Upper lobe of left lung (tissue), 6 donors: ENCODE measurements at regions not wholly inside any gene's neighbourhood (a gene's known extent, or its start where the extent isn't known, plus 50 kb on each side); places are given as distances from the start of the nearest gene placed in this dataset.

Experiments used
- ATAC-seq, 2 donors: fragments of 200-7000 bp; cut with Tn5 transposase; one replicate each; pipeline ENCODE4 v1.9.1; 2022; ENCODE audit warnings: mild to moderate bottlenecking in 2 of 2, moderate library complexity in 2 of 2; ENCODE audit not compliant: low FRiP score in 2 of 2
- DNase-seq, 2 donors: peaks; one replicate each; pipeline ENCODE4 v3.0.0-alpha.2; 2019 to 2020
- H3K27ac ChIP-seq, 4 donors: fragments of 200-600 bp; sonication (generic); one replicate each; pipeline ENCODE4 v1.5.1; 2016 to 2019
- H3K27me3 ChIP-seq, 4 donors: fragments of 200-600 bp; sonication (generic); one replicate each; pipeline ENCODE4 v1.5.1; 2017 to 2019
- H3K36me3 ChIP-seq, 4 donors: fragments of 200-600 bp; sonication (generic); one replicate each; pipeline ENCODE4 v1.5.1; 2016 to 2019
- H3K4me1 ChIP-seq, 4 donors: fragments of 200-600 bp; sonication (generic); one replicate each; pipeline ENCODE4 v1.5.1; 2018 to 2019
- H3K4me3 ChIP-seq, 4 donors: fragments of 200-600 bp; sonication (generic); one replicate each; pipeline ENCODE4 v1.5.1; 2017 to 2019; ENCODE audit warnings: mild to moderate bottlenecking in 2 of 4, moderate library complexity in 1 of 4
- H3K9me3 ChIP-seq, 4 donors: fragments of 200-600 bp; sonication (generic); one replicate each; pipeline ENCODE4 v1.5.1; 2018 to 2019
- EP300 ChIP-seq, 4 donors: sonication (generic); formaldehyde crosslinking; IDR thresholded peaks; one replicate each; pipeline ENCODE4 v1.5.1; 2017; ENCODE audit warnings: antibody characterized with exemption in 4 of 4, control low read depth in 2 of 4
- POLR2A ChIP-seq, 4 donors: fragments of 450-650 bp; IDR thresholded peaks; one replicate each; pipeline ENCODE4 v1.5.1; 2016 to 2017; ENCODE audit warnings: antibody characterized with exemption in 4 of 4, mild to moderate bottlenecking in 2 of 4
- POLR2AphosphoS5 ChIP-seq, 2 donors: sonication (generic); formaldehyde crosslinking; IDR thresholded peaks; one replicate each; pipeline ENCODE4 v1.5.1; 2017; ENCODE audit warnings: antibody characterized with exemption in 2 of 2
- WGBS, 2 donors: methylation state at CpG; one replicate each; pipeline ENCODE4 v1.1.5; 2017 to 2018; 5-methylcytosine and 5-hydroxymethylcytosine counted together
- TF ChIP-seq, protein P1 (sequence below), 6 experiments: fragments of 450-650 bp in 4 of 6; fragments of 200-600 bp in 2 of 6; sonication (generic) in 2 of 6; IDR thresholded peaks; one replicate each; pipeline ENCODE4 v1.5.1; 2016 to 2019; ENCODE audit warnings: antibody characterized with exemption in 6 of 6
- donor health status: DM: no; HTN: no; CAD: no; lungs with moderate emphysema.
- donor health status: DM: no; HTN: yes; CAD: no; lungs with severe emphysema.

DNA sequence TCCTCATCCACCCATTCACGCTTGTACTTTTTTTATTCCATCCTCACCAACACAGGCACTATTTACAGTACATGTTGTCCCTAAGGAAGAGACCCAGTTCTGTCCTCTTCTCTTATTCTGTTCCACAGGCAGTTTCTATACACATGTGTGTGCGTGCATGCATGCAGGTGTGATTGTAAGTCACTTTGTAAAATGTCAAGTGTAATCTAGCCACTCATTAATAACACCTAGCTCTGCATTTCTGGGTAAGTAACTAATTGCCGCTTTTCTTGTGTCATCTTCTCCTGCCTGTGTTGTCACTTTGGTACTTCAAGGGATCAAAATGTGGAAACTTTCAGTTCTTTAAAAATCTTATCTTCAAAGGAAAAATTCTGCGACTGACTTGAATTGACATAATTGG is 377.2 kb downstream of the SEC16B start:
- ATAC-seq, result no peak
- WGBS, 2 donors, result 65 to 92% methylated on average over 4 of the region's 4 CpGs

DNA sequence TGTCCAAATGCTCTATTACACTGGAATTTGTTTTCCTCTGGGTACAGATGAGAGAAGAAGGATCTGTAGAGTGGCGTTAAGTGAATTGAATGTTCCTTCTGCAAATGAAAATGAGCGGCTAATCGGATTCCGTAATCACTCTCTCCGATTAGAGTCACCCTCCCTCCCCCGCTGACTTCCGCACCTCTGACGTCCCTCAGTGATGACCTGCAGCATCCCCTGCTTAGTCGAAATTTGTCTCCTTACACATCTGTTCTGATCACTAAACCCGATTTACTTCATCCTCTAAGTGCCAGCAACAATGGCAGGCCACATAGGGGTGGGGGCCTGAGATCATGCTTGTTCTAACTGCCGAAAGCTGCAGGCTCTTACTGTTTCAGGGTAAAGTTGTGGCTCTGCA is 378.7 kb downstream of the SEC16B start:
- H3K36me3 ChIP-seq, result no peaks in the 10 kb centered on the region
- no peaks in the 10 kb centered on the region for H3K27me3 ChIP-seq
- ATAC-seq (no peak), DNase-seq (no peak)
- TF ChIP-seq, protein P1, sequence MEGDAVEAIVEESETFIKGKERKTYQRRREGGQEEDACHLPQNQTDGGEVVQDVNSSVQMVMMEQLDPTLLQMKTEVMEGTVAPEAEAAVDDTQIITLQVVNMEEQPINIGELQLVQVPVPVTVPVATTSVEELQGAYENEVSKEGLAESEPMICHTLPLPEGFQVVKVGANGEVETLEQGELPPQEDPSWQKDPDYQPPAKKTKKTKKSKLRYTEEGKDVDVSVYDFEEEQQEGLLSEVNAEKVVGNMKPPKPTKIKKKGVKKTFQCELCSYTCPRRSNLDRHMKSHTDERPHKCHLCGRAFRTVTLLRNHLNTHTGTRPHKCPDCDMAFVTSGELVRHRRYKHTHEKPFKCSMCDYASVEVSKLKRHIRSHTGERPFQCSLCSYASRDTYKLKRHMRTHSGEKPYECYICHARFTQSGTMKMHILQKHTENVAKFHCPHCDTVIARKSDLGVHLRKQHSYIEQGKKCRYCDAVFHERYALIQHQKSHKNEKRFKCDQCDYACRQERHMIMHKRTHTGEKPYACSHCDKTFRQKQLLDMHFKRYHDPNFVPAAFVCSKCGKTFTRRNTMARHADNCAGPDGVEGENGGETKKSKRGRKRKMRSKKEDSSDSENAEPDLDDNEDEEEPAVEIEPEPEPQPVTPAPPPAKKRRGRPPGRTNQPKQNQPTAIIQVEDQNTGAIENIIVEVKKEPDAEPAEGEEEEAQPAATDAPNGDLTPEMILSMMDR (IDR thresholded peaks at IDR 0.05), result no peak
- no peak for TF ChIP-seq POLR2AphosphoS5 (IDR thresholded peaks at IDR 0.05)
- no peak for TF ChIP-seq POLR2A (IDR thresholded peaks at IDR 0.05)
- no peak for TF ChIP-seq EP300 (IDR thresholded peaks at IDR 0.05)
- WGBS, 2 donors, result 74 to 80% methylated on average over 11 of the region's 11 CpGs
- H3K4me1 ChIP-seq, result peaks cover 0 to under 1% (median 0%) of the 10 kb centered on the region in 4 donors
- H3K9me3 ChIP-seq, result no peaks in the 10 kb centered on the region
- H3K27ac ChIP-seq, result no peak overlapping the region
- no peak overlapping the region for H3K4me3 ChIP-seq

More for the DNA sequence above, 377.2 kb downstream of the SEC16B start:
- no peaks in the 10 kb centered on the region for H3K9me3 ChIP-seq
- H3K36me3 ChIP-seq, result no peaks in the 10 kb centered on the region
- H3K4me1 ChIP-seq, result no peaks in the 10 kb centered on the region
- no peaks in the 10 kb centered on the region for H3K27me3 ChIP-seq
- no peak overlapping the region for H3K27ac ChIP-seq
- DNase-seq, result no peak
- TF ChIP-seq POLR2A (IDR thresholded peaks at IDR 0.05) (no peak), POLR2AphosphoS5 (IDR thresholded peaks at IDR 0.05) (no peak), EP300 (IDR thresholded peaks at IDR 0.05) (no peak)
- TF ChIP-seq, protein P1 (IDR thresholded peaks at IDR 0.05), result no peak
- no peak overlapping the region for H3K4me3 ChIP-seq

DNA sequence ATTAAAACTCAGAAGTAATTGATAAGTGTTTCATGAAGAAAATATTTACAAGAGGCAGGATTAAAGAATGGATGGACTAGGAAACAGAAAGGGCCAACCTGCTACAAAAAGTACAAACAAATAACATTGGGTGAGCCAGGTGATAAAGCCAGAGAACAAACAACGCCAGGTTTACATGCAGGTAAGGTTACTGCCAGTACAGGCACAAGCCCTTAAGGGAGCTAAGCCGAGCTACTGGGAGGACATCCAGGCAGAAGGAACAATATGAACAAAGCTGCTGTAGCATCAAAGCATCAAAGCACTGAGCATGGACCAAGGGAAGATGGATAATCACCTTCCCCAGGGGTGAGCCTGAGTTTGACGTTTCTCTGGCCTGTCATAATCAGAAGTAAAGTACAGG is 380.7 kb downstream of the SEC16B start:
- DNase-seq, result no peak
- 62 to 66% methylated on average over 3 of the region's 3 CpGs for WGBS, 2 donors

DNA sequence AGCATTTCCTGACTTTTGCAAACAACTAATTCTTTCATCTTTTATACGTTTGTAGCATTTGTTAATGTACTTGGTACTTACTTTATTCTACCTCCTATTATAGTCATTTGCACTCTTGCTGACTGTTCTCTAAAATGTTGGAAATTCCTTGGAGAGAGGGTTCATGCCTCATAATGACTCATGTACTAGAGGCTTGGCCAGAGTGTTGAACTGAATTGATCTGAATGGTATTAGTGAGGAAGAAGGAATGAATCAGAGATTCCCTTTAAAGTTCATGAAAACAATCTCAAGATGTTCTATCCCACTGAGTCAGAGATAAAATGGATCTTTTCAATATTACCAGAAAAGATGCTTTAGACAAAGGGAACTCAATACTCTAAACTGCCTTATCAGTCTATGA is 383.4 kb downstream of the SEC16B start:
- Histone ChIP-seq H3K9me3 (no peaks in the 10 kb centered on the region), H3K27me3 (no peaks in the 10 kb centered on the region), H3K36me3 (no peaks in the 10 kb centered on the region), H3K4me3 (no peak overlapping the region), H3K27ac (no peak overlapping the region), H3K4me1 (peaks cover 0 to 8% (median 0%) of the 10 kb centered on the region in 4 donors)
- DNase-seq, result no peak
- peak in 1 of 2 donors; percentile 79 for ATAC-seq
- WGBS, 2 donors, result 41 to 56% methylated on average over 1 of the region's 1 CpG
- TF ChIP-seq, protein P1 (IDR thresholded peaks at IDR 0.05), result no peak
- TF ChIP-seq EP300 (IDR thresholded peaks at IDR 0.05) (no peak), POLR2AphosphoS5 (IDR thresholded peaks at IDR 0.05) (no peak), POLR2A (IDR thresholded peaks at IDR 0.05) (no peak)

More for the DNA sequence above, 380.7 kb downstream of the SEC16B start:
- no peaks in the 10 kb centered on the region for H3K27me3 ChIP-seq
- TF ChIP-seq, protein P1 (IDR thresholded peaks at IDR 0.05), result no peak
- TF ChIP-seq EP300 (IDR thresholded peaks at IDR 0.05) (no peak), POLR2AphosphoS5 (IDR thresholded peaks at IDR 0.05) (no peak), POLR2A (IDR thresholded peaks at IDR 0.05) (no peak)
- peaks cover 0 to 8% (median 0%) of the 10 kb centered on the region in 4 donors for H3K4me1 ChIP-seq
- no peaks in the 10 kb centered on the region for H3K9me3 ChIP-seq
- H3K36me3 ChIP-seq, result no peaks in the 10 kb centered on the region
- ATAC-seq, result no peak
- H3K4me3 ChIP-seq, result no peak overlapping the region
- no peak overlapping the region for H3K27ac ChIP-seq
